ENCODE measurements at regions not wholly inside any gene's neighbourhood (a gene's known extent, or its start where the extent isn't known, plus 50 kb on each side); places are given as distances from the start of the nearest gene placed in this dataset.

DNA sequence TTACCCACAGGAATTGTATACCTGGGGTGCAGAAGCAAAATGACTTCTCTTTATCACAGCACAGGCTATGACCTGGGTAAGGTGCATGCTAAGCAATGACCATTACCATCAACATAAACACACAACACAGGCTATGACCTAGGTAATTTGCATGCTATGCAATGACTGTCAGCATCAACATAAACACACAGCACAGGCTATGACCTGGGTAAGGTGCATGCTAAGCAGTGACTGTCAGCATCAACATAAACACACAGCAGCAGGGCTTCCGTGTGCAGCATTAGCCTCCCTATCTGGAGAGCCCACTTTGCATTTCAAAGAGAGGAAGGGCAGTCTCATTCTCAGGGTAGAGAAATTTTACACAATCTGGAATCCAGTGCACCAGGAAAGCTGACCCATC is 583.0 kb downstream of the TMEM121 start:
- BruUV-seq (replicated peaks): no TSS peak
- H3K27ac ChIP-seq (ENCODE audit: extremely low read length, insufficient read depth, low read length): no peak overlapping the region
- no peak overlapping the region for H2AFZ ChIP-seq (ENCODE audit: low read length)
- no peak overlapping the region for H3K4me2 ChIP-seq (ENCODE audit: low read depth, low read length)
- ChIA-PET POLR2A (no interaction called here), CTCF (ENCODE audit: low intra/inter-chr PET ratio, low total read pairs) (no interaction called here)
- H3K27me3 ChIP-seq (ENCODE audit: control insufficient read depth in 1 of 2, insufficient read depth in 2 of 2, low read length in 2 of 2): 0 out of 5 replicates have a peak, but pooled peaks cover 0 to 4% of the 10 kb centered on the region in 2 experiments
- H4K20me1 ChIP-seq (ENCODE audit: insufficient read depth, low read length): no peaks in the 10 kb centered on the region
- H3K9ac ChIP-seq (ENCODE audit: insufficient read depth, low read depth, low read length): no peak overlapping the region
- FAIRE-seq (no peak), DNase-seq (ENCODE audit: low spot score) (no peak), ATAC-seq (no peak)
- no peak overlapping the region for H3K4me3 ChIP-seq (replicated peaks in 1 of 3; ENCODE audit: insufficient read depth in 1 of 3, low read depth in 2 of 3, low read length in 3 of 3)
- no peaks in the 10 kb centered on the region for H3K36me3 ChIP-seq (replicated peaks in 1 of 2; ENCODE audit: control insufficient read depth in 1 of 2, insufficient read depth in 2 of 2, low read length in 2 of 2)
- in situ Hi-C loops (cut with HindIII; ENCODE audit: extremely low pct_ligation_motif_present, low pct_unique_long_range_greater_than_20kb) (no loop called here), intact Hi-C loops (cut with micrococcal nuclease; ENCODE audit: unreplicated experiment) (no loop called here)
- 0% methylated on average over 1 of the region's 1 CpG for WGBS (ENCODE audit: low lambda C conversion rate)
- TF ChIP-seq, protein P1, sequence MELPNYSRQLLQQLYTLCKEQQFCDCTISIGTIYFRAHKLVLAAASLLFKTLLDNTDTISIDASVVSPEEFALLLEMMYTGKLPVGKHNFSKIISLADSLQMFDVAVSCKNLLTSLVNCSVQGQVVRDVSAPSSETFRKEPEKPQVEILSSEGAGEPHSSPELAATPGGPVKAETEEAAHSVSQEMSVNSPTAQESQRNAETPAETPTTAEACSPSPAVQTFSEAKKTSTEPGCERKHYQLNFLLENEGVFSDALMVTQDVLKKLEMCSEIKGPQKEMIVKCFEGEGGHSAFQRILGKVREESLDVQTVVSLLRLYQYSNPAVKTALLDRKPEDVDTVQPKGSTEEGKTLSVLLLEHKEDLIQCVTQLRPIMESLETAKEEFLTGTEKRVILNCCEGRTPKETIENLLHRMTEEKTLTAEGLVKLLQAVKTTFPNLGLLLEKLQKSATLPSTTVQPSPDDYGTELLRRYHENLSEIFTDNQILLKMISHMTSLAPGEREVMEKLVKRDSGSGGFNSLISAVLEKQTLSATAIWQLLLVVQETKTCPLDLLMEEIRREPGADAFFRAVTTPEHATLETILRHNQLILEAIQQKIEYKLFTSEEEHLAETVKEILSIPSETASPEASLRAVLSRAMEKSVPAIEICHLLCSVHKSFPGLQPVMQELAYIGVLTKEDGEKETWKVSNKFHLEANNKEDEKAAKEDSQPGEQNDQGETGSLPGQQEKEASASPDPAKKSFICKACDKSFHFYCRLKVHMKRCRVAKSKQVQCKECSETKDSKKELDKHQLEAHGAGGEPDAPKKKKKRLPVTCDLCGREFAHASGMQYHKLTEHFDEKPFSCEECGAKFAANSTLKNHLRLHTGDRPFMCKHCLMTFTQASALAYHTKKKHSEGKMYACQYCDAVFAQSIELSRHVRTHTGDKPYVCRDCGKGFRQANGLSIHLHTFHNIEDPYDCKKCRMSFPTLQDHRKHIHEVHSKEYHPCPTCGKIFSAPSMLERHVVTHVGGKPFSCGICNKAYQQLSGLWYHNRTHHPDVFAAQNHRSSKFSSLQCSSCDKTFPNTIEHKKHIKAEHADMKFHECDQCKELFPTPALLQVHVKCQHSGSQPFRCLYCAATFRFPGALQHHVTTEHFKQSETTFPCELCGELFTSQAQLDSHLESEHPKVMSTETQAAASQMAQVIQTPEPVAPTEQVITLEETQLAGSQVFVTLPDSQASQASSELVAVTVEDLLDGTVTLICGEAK (IDR thresholded peaks at IDR 0.05): no peak
- TF ChIP-seq, protein P1 (CRISPR knock-in tag; IDR thresholded peaks at IDR 0.05): no peak
- H3K79me2 ChIP-seq (ENCODE audit: insufficient read depth, low read length): no peaks in the 10 kb centered on the region
- no peaks in the 10 kb centered on the region for H3K4me1 ChIP-seq (ENCODE audit: insufficient read depth, low read length)
- no peaks in the 10 kb centered on the region for H3K9me3 ChIP-seq (ENCODE audit: low read length)

Data from HepG2 (cell line).